Liver (tissue), 8 donors: ENCODE measurements at regions not wholly inside any gene's neighbourhood (a gene's known extent, or its start where the extent isn't known, plus 50 kb on each side); places are given as distances from the start of the nearest gene placed in this dataset.

Experiments
- DNase-seq: peaks from one replicate; pipeline ENCODE4 v3.0.0-alpha.2; 2017; ENCODE audit warnings: low spot score
- H3K27ac ChIP-seq, 2 donors: one replicate each; pipeline ENCODE4 v1.7.0; 2013; ENCODE audit warnings: inconsistent platforms in 2 of 2, low read length in 2 of 2, control low read depth in 1 of 2, low read depth in 1 of 2, mild to moderate bottlenecking in 1 of 2
- H3K27me3 ChIP-seq, 4 donors: one replicate each; pipeline versions ENCODE4 v1.6.1 to v1.7.0; 2013; ENCODE audit warnings: low read length in 3 of 4, inconsistent platforms in 1 of 4, mild to moderate bottlenecking in 1 of 4, moderate library complexity in 1 of 4; ENCODE audit not compliant: control insufficient read depth in 4 of 4, insufficient read depth in 4 of 4
- H3K36me3 ChIP-seq, 4 donors: one replicate each; pipeline versions ENCODE4 v1.6.1 to v1.7.0; 2013; ENCODE audit warnings: low read length in 3 of 4, mild to moderate bottlenecking in 3 of 4, low read depth in 1 of 4, moderate library complexity in 1 of 4; ENCODE audit not compliant: control insufficient read depth in 4 of 4, insufficient read depth in 3 of 4
- H3K4me1 ChIP-seq, 4 donors: one replicate each; pipeline versions ENCODE4 v1.6.1 to v1.7.0; 2013; ENCODE audit warnings: low read length in 3 of 4, mild to moderate bottlenecking in 3 of 4, moderate library complexity in 1 of 4; ENCODE audit not compliant: control insufficient read depth in 4 of 4, insufficient read depth in 4 of 4
- H3K4me3 ChIP-seq, 3 donors: one replicate each; pipeline versions ENCODE4 v1.6.1 to v1.7.0; 2013; ENCODE audit warnings: low read length in 3 of 3, control low read depth in 1 of 3, low read depth in 1 of 3, mild to moderate bottlenecking in 1 of 3
- H3K9ac ChIP-seq, 2 donors: one replicate each; pipeline ENCODE4 v1.7.0; 2013; ENCODE audit warnings: low read length in 2 of 2, mild to moderate bottlenecking in 2 of 2, moderate library complexity in 2 of 2, control low read depth in 1 of 2, low read depth in 1 of 2
- H3K9me3 ChIP-seq, 4 donors: one replicate each; pipeline versions ENCODE4 v1.6.1 to v1.7.0; 2013; ENCODE audit warnings: low read length in 3 of 4; ENCODE audit not compliant: control insufficient read depth in 4 of 4
- CTCF ChIP-seq: fragments of 150-350 bp; IDR thresholded peaks from 2 replicates; pipeline ENCODE4 v1.5.1; 2017; ENCODE audit warnings: improper control_type of control experiment, low read depth, low read length; ENCODE audit not compliant: missing input control
- EGR1 ChIP-seq, 2 donors: IDR thresholded peaks; 2 replicates each; pipeline ENCODE4 v1.6.1; 2016 to 2018; ENCODE audit warnings: antibody characterized with exemption in 2 of 2, low read depth in 2 of 2
- FOXA1 ChIP-seq: IDR thresholded peaks from 2 replicates; pipeline ENCODE4 v1.6.1; 2016; ENCODE audit warnings: antibody characterized with exemption
- FOXA2 ChIP-seq: IDR thresholded peaks from 2 replicates; pipeline ENCODE4 v1.6.1; 2016; ENCODE audit warnings: antibody characterized with exemption
- GABPA ChIP-seq, 2 donors: IDR thresholded peaks in 1 of 2; conservative IDR thresholded peaks in 1 of 2; 2 replicates each; pipeline ENCODE4 v1.6.1; 2016; ENCODE audit warnings: antibody characterized with exemption in 2 of 2, mild to moderate bottlenecking in 1 of 2, moderate library complexity in 1 of 2
- HNF4A ChIP-seq, 2 donors: conservative IDR thresholded peaks; 2 replicates each; pipeline ENCODE4 v1.6.1; 2016; ENCODE audit warnings: antibody characterized with exemption in 2 of 2, mild to moderate bottlenecking in 2 of 2
- HNF4G ChIP-seq: IDR thresholded peaks from 2 replicates; pipeline ENCODE4 v1.6.1; 2016; ENCODE audit warnings: antibody characterized with exemption
- JUND ChIP-seq, 2 donors: IDR thresholded peaks; 2 replicates each; pipeline ENCODE4 v1.6.1; 2016; ENCODE audit warnings: antibody characterized with exemption in 2 of 2
- MAX ChIP-seq: IDR thresholded peaks from 2 replicates; pipeline ENCODE4 v1.6.1; 2016; ENCODE audit warnings: antibody characterized with exemption
- NR2F2 ChIP-seq: IDR thresholded peaks from 2 replicates; pipeline ENCODE4 v1.6.1; 2016; ENCODE audit warnings: antibody characterized with exemption
- RAD21 ChIP-seq, 2 donors: IDR thresholded peaks; 2 replicates each; pipeline ENCODE4 v1.6.1; 2016; ENCODE audit warnings: antibody characterized with exemption in 2 of 2, mild to moderate bottlenecking in 2 of 2
- REST ChIP-seq: IDR thresholded peaks from 2 replicates; pipeline ENCODE4 v1.6.1; 2016; ENCODE audit warnings: antibody characterized with exemption, mild to moderate bottlenecking
- RXRA ChIP-seq, 2 donors: IDR thresholded peaks; 2 replicates each; pipeline ENCODE4 v1.6.1; 2017 to 2018; ENCODE audit warnings: antibody characterized with exemption in 2 of 2, mild to moderate bottlenecking in 1 of 2
- SP1 ChIP-seq: IDR thresholded peaks from 2 replicates; pipeline ENCODE4 v1.6.1; 2018; ENCODE audit warnings: antibody characterized with exemption, mild to moderate bottlenecking
- TAF1 ChIP-seq: conservative IDR thresholded peaks from 2 replicates; pipeline ENCODE4 v1.6.1; 2016; ENCODE audit warnings: antibody characterized with exemption, mild to moderate bottlenecking
- YY1 ChIP-seq: IDR thresholded peaks from 2 replicates; pipeline ENCODE4 v1.6.1; 2016; ENCODE audit warnings: antibody characterized with exemption, mild to moderate bottlenecking
- WGBS: extraction: QIAGEN DNeasy Blood & Tissue Kit; methylation state at CpG from one replicate; pipeline ENCODE4 v1.1.7; 2013; 5-methylcytosine and 5-hydroxymethylcytosine counted together
- TF ChIP-seq, protein P1 (sequence below): IDR thresholded peaks from 2 replicates; pipeline ENCODE4 v1.6.1; 2016; ENCODE audit warnings: antibody characterized with exemption
- TF ChIP-seq, protein P2 (sequence below): IDR thresholded peaks from 2 replicates; pipeline ENCODE4 v1.6.1; 2016; ENCODE audit warnings: antibody characterized with exemption
- donor health status: healthy.
- donor health status: healthy.
- donor health status: healthy.
- donor health status: healthy.
- donor health status: healthy.

DNA sequence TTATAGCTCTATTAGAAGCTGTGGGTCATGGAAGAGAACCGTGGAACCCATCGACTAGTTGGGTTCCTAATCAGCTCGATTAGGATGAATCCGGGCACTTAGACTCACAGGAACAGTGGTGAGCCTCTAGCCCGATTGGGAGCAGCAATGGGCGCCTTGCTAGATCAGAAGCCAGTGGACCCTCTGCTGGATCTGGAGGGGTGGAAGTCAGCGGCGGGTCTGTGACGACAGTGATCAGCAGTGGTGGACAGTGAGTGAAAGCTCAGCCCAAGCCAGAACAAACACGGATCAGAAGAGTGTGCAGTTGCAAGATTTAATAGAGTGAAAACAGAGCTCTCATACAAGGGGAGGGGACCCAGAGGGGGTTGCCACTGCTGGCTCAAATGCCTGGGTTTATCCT is 1170.2 kb downstream of the OTOL1 start:
- WGBS = 82% methylated on average over 10 of the region's 10 CpGs
- no peaks in the 10 kb centered on the region for H3K4me1 ChIP-seq
- no peaks in the 10 kb centered on the region for H3K36me3 ChIP-seq
- H3K9ac ChIP-seq = no peak overlapping the region
- DNase-seq = no peak
- TF ChIP-seq, protein P1, sequence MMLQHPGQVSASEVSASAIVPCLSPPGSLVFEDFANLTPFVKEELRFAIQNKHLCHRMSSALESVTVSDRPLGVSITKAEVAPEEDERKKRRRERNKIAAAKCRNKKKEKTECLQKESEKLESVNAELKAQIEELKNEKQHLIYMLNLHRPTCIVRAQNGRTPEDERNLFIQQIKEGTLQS = no peak
- TF ChIP-seq NR2F2 (no peak), HNF4G (no peak), CTCF (no peak)
- no peaks in the 10 kb centered on the region for H3K27me3 ChIP-seq
- no peak overlapping the region for H3K4me3 ChIP-seq
- H3K27ac ChIP-seq = no peak overlapping the region
- no peaks in the 10 kb centered on the region for H3K9me3 ChIP-seq

GRCh38 chr3:162670181-162670580 is 1173.6 kb downstream of the OTOL1 start:
- DNase-seq = no peak
- Histone ChIP-seq H3K9ac (no peak overlapping the region), H3K27me3 (peaks cover 0 to 2% (median 0%) of the 10 kb centered on the region in 4 donors), H3K9me3 (no peaks in the 10 kb centered on the region), H3K36me3 (no peaks in the 10 kb centered on the region), H3K4me1 (no peaks in the 10 kb centered on the region), H3K27ac (no peak overlapping the region), H3K4me3 (no peak overlapping the region)
- TF ChIP-seq RAD21 (IDR thresholded peaks at IDR 0.05) (no peak), JUND (IDR thresholded peaks at IDR 0.05) (no peak), HNF4G (no peak), EGR1 (IDR thresholded peaks at IDR 0.05; ENCODE audit: low read depth in 2 of 2) (no peak), FOXA2 (no peak), YY1 (no peak), CTCF (no peak), TAF1 (no peak), FOXA1 (no peak)

GRCh38 chr3:162677475-162677874 is 1180.9 kb downstream of the OTOL1 start:
- Histone ChIP-seq H3K9ac (no peak overlapping the region), H3K4me1 (no peaks in the 10 kb centered on the region), H3K9me3 (no peaks in the 10 kb centered on the region), H3K4me3 (no peak overlapping the region), H3K27me3 (peaks cover 0 to 2% (median 0%) of the 10 kb centered on the region in 4 donors), H3K36me3 (no peaks in the 10 kb centered on the region), H3K27ac (no peak overlapping the region)
- WGBS = 79% methylated on average over 1 of the region's 1 CpG
- DNase-seq = no peak
- TF ChIP-seq, protein P1 = no peak
- TF ChIP-seq EGR1 (IDR thresholded peaks at IDR 0.05; ENCODE audit: low read depth in 2 of 2) (no peak), SP1 (no peak), JUND (IDR thresholded peaks at IDR 0.05) (no peak), HNF4G (no peak), YY1 (no peak), RXRA (IDR thresholded peaks at IDR 0.05) (no peak), MAX (no peak), NR2F2 (no peak), REST (no peak), FOXA1 (no peak), HNF4A (conservative IDR thresholded peaks at IDR 0.05) (no peak), RAD21 (IDR thresholded peaks at IDR 0.05) (no peak), GABPA (IDR thresholded peaks at IDR 0.05 in 1 of 2, conservative IDR thresholded peaks at IDR 0.05 in 1 of 2) (no peak), FOXA2 (no peak)
- TF ChIP-seq, protein P2, sequence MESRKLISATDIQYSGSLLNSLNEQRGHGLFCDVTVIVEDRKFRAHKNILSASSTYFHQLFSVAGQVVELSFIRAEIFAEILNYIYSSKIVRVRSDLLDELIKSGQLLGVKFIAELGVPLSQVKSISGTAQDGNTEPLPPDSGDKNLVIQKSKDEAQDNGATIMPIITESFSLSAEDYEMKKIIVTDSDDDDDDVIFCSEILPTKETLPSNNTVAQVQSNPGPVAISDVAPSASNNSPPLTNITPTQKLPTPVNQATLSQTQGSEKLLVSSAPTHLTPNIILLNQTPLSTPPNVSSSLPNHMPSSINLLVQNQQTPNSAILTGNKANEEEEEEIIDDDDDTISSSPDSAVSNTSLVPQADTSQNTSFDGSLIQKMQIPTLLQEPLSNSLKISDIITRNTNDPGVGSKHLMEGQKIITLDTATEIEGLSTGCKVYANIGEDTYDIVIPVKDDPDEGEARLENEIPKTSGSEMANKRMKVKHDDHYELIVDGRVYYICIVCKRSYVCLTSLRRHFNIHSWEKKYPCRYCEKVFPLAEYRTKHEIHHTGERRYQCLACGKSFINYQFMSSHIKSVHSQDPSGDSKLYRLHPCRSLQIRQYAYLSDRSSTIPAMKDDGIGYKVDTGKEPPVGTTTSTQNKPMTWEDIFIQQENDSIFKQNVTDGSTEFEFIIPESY = no peak
